K562 (cell line): ENCODE measurements at regions not wholly inside any gene's neighbourhood (a gene's known extent, or its start where the extent isn't known, plus 50 kb on each side); places are given as distances from the start of the nearest gene placed in this dataset.
A peak's percentile ranks its signal among the peaks of the same experiment; 100 is the strongest.

Experiments
- ATAC-seq: fragments of 200-7000 bp; cut with Tn5 transposase; 3 replicates; pipeline ENCODE4 v1.9.1; 2020; ENCODE audit warnings: moderate library complexity
- BruUV-seq: library from RNA; stranded (reverse); fragments of 400-500 nt; replicated peaks from 2 replicates; lab custom pipeline; 2021; lab: Mats Ljungman, UMichigan
- CTCF ChIA-PET: fragments of 300-600 bp; formaldehyde crosslinking; extraction: SDS; loops from one replicate; lab custom pipeline; 2021; ENCODE audit warnings: low intra/inter-chr PET ratio; lab: Yijun Ruan, JAX
- POLR2A ChIA-PET: fragments of 300-600, 350-650 bp; sonication (Branson Sonifier 250); formaldehyde crosslinking; extraction: SDS; loops from one replicate; lab custom pipeline; 2021; ENCODE audit warnings: antibody characterized with exemption, inconsistent platforms; lab: Yijun Ruan, JAX
- DNase-seq, 4 experiments: peaks; one replicate each; pipeline versions ENCODE4 v3.0.0 to v3.0.0-alpha.2; 2011 to 2018; ENCODE audit warnings: low spot score in 3 of 4, mixed read lengths in 3 of 4; ENCODE audit errors: extremely low read depth in 1 of 4
- FAIRE-seq: peaks from 2 replicates; lab custom pipeline; 2011; peaks lifted over from hg19 to GRCh38; lab: Jason Lieb, UNC
- H2AFZ ChIP-seq: 2 replicates; pipeline ENCODE4 v1.6.0; 2011; ENCODE audit warnings: low read depth, low read length, control low read depth, inconsistent platforms
- H3K27ac ChIP-seq: fragments of 200-600 bp; 3 replicates; pipeline ENCODE4 v1.8.0; 2011; ENCODE audit warnings: low read depth, mild to moderate bottlenecking, control low read depth, inconsistent platforms, low read length, moderate library complexity, mixed read lengths; ENCODE audit errors: extremely low read depth
- H3K27me3 ChIP-seq, 2 experiments: fragments of 300-600 bp in 1 of 2; 2 replicates in 1 of 2; 3 replicates in 1 of 2; pipeline versions ENCODE4 v1.6.0 to v1.8.0; 2011; ENCODE audit warnings: inconsistent platforms in 2 of 2, low read length in 2 of 2, mild to moderate bottlenecking in 1 of 2, mixed read lengths in 1 of 2, moderate library complexity in 1 of 2; ENCODE audit not compliant: control insufficient read depth in 2 of 2, insufficient read depth in 2 of 2
- H3K36me3 ChIP-seq: fragments of 300-600 bp; 3 replicates; pipeline ENCODE4 v1.8.0; 2011; ENCODE audit warnings: mild to moderate bottlenecking, low read length, inconsistent platforms; ENCODE audit not compliant: control insufficient read depth, insufficient read depth
- H3K4me1 ChIP-seq, 2 experiments: fragments of 200-600 bp in 1 of 2; replicated peaks in 1 of 2; 2 replicates in 1 of 2; 3 replicates in 1 of 2; pipeline versions ENCODE4 v1.5.1 to v1.8.0; 2011; ENCODE audit warnings: inconsistent platforms in 2 of 2, low read length in 2 of 2, mild to moderate bottlenecking in 1 of 2, mixed read lengths in 1 of 2, moderate library complexity in 1 of 2; ENCODE audit not compliant: control insufficient read depth in 2 of 2, insufficient read depth in 2 of 2
- H3K4me2 ChIP-seq: 2 replicates; pipeline ENCODE4 v1.6.1; 2011; ENCODE audit warnings: low read length, control low read depth, inconsistent platforms, mixed read lengths; ENCODE audit not compliant: insufficient read depth
- H3K4me3 ChIP-seq: fragments of 200-600 bp; sonication (generic), shearing (Covaris generic); 2 replicates; pipeline ENCODE4 v1.5.1; 2016; ENCODE audit warnings: control low read depth, inconsistent platforms
- H3K79me2 ChIP-seq: fragments of 200-600 bp; 3 replicates; pipeline ENCODE4 v1.8.0; 2011; ENCODE audit warnings: low read length, inconsistent platforms; ENCODE audit not compliant: control insufficient read depth, insufficient read depth
- H3K9ac ChIP-seq, 2 experiments: 2 replicates each; pipeline versions ENCODE4 v1.6.0 to v1.6.1; 2011; ENCODE audit warnings: low read depth in 2 of 2, low read length in 2 of 2, control low read depth in 1 of 2, inconsistent platforms in 1 of 2, mild to moderate bottlenecking in 1 of 2, mixed read lengths in 1 of 2; ENCODE audit not compliant: insufficient read depth in 1 of 2
- H3K9me1 ChIP-seq: one replicate; pipeline ENCODE4 v1.6.0; 2011; ENCODE audit warnings: inconsistent platforms, mild to moderate bottlenecking, low read length, moderate library complexity; ENCODE audit not compliant: control insufficient read depth, insufficient read depth
- H3K9me3 ChIP-seq: replicated peaks from 2 replicates; pipeline ENCODE4 v1.5.1; 2011; ENCODE audit warnings: low read depth, low read length, inconsistent platforms; ENCODE audit not compliant: control insufficient read depth, insufficient read depth
- H4K20me1 ChIP-seq: replicated peaks from 2 replicates; pipeline ENCODE4 v1.6.1; 2011; ENCODE audit warnings: low read length, inconsistent platforms, mixed read lengths; ENCODE audit not compliant: control insufficient read depth, insufficient read depth
- PRMT5 ChIP-seq: sonication (generic); formaldehyde crosslinking; IDR thresholded peaks from 2 replicates; pipeline ENCODE4 v1.5.0; 2020; ENCODE audit warnings: missing genetic modification reagents
- RAD21 ChIP-seq, 2 experiments: fragments of 250-450 bp in 1 of 2; fragments of 450-650 bp in 1 of 2; sonication (Bioruptor Pico) in 1 of 2; formaldehyde crosslinking in 1 of 2; IDR thresholded peaks in 1 of 2; conservative IDR thresholded peaks in 1 of 2; 2 replicates each; pipeline versions ENCODE4 v1.4.0 to v1.8.0; 2020 to 2022; ENCODE audit warnings: mild to moderate bottlenecking in 2 of 2, moderate library complexity in 1 of 2
- TARDBP ChIP-seq: fragments of 450-650 bp; IDR thresholded peaks from 2 replicates; pipeline ENCODE4 v1.6.1; 2016
- ZNF239 ChIP-seq: fragments of 250-450 bp; sonication (Bioruptor Pico); IDR thresholded peaks from 2 replicates; pipeline ENCODE4 v1.4.0; 2020; ENCODE audit warnings: mild to moderate bottlenecking
- WGBS: fragments of 100-300 bp; shearing (Covaris generic); methylation state at CpG from one replicate; pipeline ENCODE4 v1.1.6; 2016; ENCODE audit warnings: low coverage, mixed read lengths; ENCODE audit not compliant: insufficient coverage; ENCODE audit errors: missing lambda C conversion rate; 5-methylcytosine and 5-hydroxymethylcytosine counted together
- in situ Hi-C: fragments of 300-500 bp; cut with MboI; formaldehyde crosslinking; loops from 4 replicates; pipeline ENCODE4 v1.15.0; 2018; ENCODE audit warnings: inconsistent platforms, mixed read lengths
- intact Hi-C: fragments of 100-400 bp; cut with micrococcal nuclease; formaldehyde crosslinking; loops from 2 replicates; pipeline ENCODE4 v1.14.2; 2022
- TF ChIP-seq, protein P1 (sequence below): IDR thresholded peaks from 2 replicates; pipeline ENCODE4 v1.6.1; 2011; ENCODE audit warnings: borderline replicate concordance, low read depth, mild to moderate bottlenecking, moderate library complexity, low read length; ENCODE audit not compliant: insufficient read depth, poor library complexity, severe bottlenecking
- TF ChIP-seq, protein P2 (sequence below): IDR thresholded peaks from 2 replicates; pipeline ENCODE4 v1.6.1; 2011; ENCODE audit not compliant: insufficient read length; ENCODE audit errors: extremely low read depth

DNA sequence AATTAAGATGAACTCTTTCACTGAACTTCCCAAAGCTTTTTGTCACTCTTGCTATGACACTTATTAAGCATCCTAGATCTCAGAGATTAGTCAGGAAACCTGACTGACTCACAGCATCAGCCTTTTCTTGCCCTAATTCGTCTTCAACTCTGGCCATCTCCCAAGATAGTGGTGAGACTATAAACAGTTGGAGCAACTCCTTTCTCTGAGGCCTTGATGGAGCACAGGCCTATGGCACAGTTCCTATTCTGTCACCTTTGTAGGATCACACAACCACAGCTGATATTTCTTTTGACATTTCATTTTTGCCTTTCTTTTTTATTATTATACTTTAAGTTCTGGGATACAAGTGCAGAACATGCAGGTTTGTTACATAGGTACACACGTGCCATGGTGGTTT, 217.6 kb downstream of the PRR32 start (continued):
- TF ChIP-seq, protein P1, sequence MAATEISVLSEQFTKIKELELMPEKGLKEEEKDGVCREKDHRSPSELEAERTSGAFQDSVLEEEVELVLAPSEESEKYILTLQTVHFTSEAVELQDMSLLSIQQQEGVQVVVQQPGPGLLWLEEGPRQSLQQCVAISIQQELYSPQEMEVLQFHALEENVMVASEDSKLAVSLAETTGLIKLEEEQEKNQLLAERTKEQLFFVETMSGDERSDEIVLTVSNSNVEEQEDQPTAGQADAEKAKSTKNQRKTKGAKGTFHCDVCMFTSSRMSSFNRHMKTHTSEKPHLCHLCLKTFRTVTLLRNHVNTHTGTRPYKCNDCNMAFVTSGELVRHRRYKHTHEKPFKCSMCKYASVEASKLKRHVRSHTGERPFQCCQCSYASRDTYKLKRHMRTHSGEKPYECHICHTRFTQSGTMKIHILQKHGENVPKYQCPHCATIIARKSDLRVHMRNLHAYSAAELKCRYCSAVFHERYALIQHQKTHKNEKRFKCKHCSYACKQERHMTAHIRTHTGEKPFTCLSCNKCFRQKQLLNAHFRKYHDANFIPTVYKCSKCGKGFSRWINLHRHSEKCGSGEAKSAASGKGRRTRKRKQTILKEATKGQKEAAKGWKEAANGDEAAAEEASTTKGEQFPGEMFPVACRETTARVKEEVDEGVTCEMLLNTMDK: no peak
- TF ChIP-seq PRMT5 (CRISPR knock-in tag): no peak

DNA sequence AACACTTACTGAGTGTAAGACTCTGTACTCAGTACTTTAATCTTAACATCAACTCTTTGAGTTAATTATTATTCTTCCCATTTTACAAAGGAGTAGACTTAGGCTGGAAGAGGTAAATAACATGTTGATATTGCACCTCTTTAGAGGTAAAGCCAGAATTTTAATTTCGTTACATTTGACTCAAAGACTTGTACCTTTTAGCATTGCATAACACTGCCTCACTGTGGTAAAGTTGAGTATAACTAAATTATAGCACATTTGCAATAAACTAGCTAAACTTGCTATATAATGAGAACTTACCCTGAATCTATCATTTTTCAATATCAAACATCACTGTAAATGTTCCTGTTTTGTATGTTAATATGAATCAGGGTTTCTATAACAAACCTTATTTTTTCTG, 218.5 kb downstream of the PRR32 start:
- TF ChIP-seq TARDBP (no peak), RAD21 (CRISPR knock-in tag; conservative IDR thresholded peaks at IDR 0.05 in 1 of 2, IDR thresholded peaks at IDR 0.05 in 1 of 2) (peak in 1 of 2 experiments; percentile 20; a peak in 1 of 4 replicates), ZNF239 (CRISPR knock-in tag) (no peak)
- TF ChIP-seq, protein P2, sequence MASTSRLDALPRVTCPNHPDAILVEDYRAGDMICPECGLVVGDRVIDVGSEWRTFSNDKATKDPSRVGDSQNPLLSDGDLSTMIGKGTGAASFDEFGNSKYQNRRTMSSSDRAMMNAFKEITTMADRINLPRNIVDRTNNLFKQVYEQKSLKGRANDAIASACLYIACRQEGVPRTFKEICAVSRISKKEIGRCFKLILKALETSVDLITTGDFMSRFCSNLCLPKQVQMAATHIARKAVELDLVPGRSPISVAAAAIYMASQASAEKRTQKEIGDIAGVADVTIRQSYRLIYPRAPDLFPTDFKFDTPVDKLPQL: no peak
- ATAC-seq (no peak), DNase-seq (peak in 1 of 4 experiments; percentile 0), FAIRE-seq (no peak)
- ChIA-PET POLR2A (no interaction called here), CTCF (no interaction called here)
- Histone ChIP-seq H3K36me3 (no peaks in the 10 kb centered on the region), H3K4me3 (no peak overlapping the region), H3K79me2 (no peaks in the 10 kb centered on the region), H3K27ac (no peak overlapping the region), H2AFZ (no peak overlapping the region), H3K4me1 (no peaks in the 10 kb centered on the region), H3K9ac (no peak overlapping the region), H4K20me1 (no peaks in the 10 kb centered on the region), H3K9me3 (no peaks in the 10 kb centered on the region; the same call in 1 of the 2 replicates), H3K27me3 (no peaks in the 10 kb centered on the region), H3K4me2 (no peak overlapping the region), H3K9me1 (no peaks in the 10 kb centered on the region)
- intact Hi-C loops (no loop called here), in situ Hi-C loops (no loop called here)
- WGBS: 0% methylated on average over 1 of the region's 1 CpG
- BruUV-seq: no TSS peak
